ENCODE measurements at regions not wholly inside any gene's neighbourhood (a gene's known extent, or its start where the extent isn't known, plus 50 kb on each side); places are given as distances from the start of the nearest gene placed in this dataset.

DNA sequence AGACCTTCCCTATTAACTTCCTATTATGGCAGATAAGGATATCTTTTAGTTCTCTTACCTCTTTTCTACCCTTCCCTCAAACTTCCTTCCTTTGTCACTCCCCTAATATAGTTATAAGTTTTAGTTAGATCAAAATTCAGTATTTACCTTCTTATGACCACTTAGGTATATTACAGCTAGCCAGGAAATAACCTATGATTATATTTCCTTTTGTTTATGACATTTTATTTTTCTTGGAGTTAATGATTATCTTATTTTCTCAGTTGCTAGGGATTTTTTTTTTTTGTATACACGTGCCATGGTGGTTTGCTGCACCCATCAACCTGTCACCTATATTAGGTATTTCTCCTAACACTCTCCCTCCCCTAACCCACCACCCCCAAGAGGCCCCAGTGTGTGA lies 88.2 kb upstream of the ZBED5 start:
- Histone ChIP-seq H3K27ac (ENCODE audit: low read depth, low read length) (no peak overlapping the region), H3K79me2 (ENCODE audit: insufficient read depth, low read length) (no peaks in the 10 kb centered on the region), H3K4me1 (ENCODE audit: insufficient read depth, low read length) (no peaks in the 10 kb centered on the region), H3K36me3 (ENCODE audit: insufficient read depth, low read length) (no peaks in the 10 kb centered on the region), H3K9me3 (ENCODE audit: low read depth, low read length) (no peaks in the 10 kb centered on the region), H3K4me3 (ENCODE audit: insufficient read depth, low read length) (no peak overlapping the region), H3K4me2 (ENCODE audit: insufficient read depth, low read length) (no peak overlapping the region), H4K20me1 (ENCODE audit: insufficient read depth, low read length) (no peaks in the 10 kb centered on the region), H2AFZ (ENCODE audit: low read length) (no peak overlapping the region), H3K27me3 (ENCODE audit: insufficient read depth, low read length) (no peaks in the 10 kb centered on the region)
- no peak for DNase-seq (ENCODE audit: insufficient read length, low spot score, missing footprints)
- TF ChIP-seq CTCF (IDR thresholded peaks at IDR 0.05; ENCODE audit: extremely low read depth, low read depth, low read length): no peak

DNA sequence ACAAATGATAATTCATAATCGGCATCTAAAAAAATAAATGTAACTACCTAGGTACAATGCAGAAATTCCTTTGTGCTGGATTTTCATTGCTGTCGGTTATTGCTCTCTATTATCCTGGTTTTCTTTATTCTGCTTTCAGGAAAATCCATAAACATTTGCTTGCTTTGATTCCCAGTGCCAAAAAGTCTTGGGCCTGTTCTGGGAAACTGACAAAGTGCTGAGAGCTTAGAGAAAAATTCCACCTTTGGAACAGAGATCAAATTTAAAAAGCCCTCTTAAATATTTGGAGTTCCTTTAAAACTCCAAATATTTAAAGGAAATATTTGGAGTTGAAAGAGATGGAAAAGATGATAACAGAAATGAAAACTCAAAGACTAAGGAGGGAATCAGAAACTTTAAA lies 87.3 kb upstream of the ZBED5 start:
- TF ChIP-seq CTCF (IDR thresholded peaks at IDR 0.05; ENCODE audit: extremely low read depth, low read depth, low read length): no peak
- Histone ChIP-seq H3K27me3 (ENCODE audit: insufficient read depth, low read length) (no peaks in the 10 kb centered on the region), H3K4me2 (ENCODE audit: insufficient read depth, low read length) (no peak overlapping the region), H3K4me3 (ENCODE audit: insufficient read depth, low read length) (no peak overlapping the region), H3K27ac (ENCODE audit: low read depth, low read length) (no peak overlapping the region), H3K4me1 (ENCODE audit: insufficient read depth, low read length) (no peaks in the 10 kb centered on the region), H3K36me3 (ENCODE audit: insufficient read depth, low read length) (no peaks in the 10 kb centered on the region), H2AFZ (ENCODE audit: low read length) (no peak overlapping the region), H3K9me3 (ENCODE audit: low read depth, low read length) (no peaks in the 10 kb centered on the region), H4K20me1 (ENCODE audit: insufficient read depth, low read length) (no peaks in the 10 kb centered on the region), H3K79me2 (ENCODE audit: insufficient read depth, low read length) (no peaks in the 10 kb centered on the region)
- no peak for DNase-seq (ENCODE audit: insufficient read length, low spot score, missing footprints)

DNA sequence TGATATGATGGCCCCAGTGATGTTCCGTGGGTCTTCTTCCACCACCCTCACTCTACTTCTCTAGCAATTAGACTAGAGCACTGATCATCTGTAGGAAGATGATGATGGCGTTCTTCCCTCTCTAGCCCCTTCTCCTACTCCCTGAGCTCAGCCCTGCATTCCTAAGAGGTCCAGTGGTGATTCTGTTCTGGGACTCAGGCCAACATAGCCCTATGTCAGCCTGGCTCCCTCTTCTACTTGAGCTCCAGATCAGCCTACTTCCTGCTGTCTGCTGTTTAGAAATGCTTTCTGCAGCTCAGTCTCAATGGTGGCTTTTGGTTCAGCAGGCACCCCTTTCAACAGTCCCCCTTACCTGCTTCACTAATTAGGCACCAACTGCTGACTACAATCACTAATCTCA lies 86.1 kb upstream of the ZBED5 start:
- H3K4me1 ChIP-seq (ENCODE audit: insufficient read depth, low read length): no peaks in the 10 kb centered on the region
- no peak overlapping the region for H3K4me3 ChIP-seq (ENCODE audit: insufficient read depth, low read length)
- H4K20me1 ChIP-seq (ENCODE audit: insufficient read depth, low read length): no peaks in the 10 kb centered on the region
- H3K9me3 ChIP-seq (ENCODE audit: low read depth, low read length): no peaks in the 10 kb centered on the region
- no peak overlapping the region for H2AFZ ChIP-seq (ENCODE audit: low read length)
- no peak for DNase-seq (ENCODE audit: insufficient read length, low spot score, missing footprints)
- TF ChIP-seq CTCF (IDR thresholded peaks at IDR 0.05; ENCODE audit: extremely low read depth, low read depth, low read length): no peak
- no peak overlapping the region for H3K4me2 ChIP-seq (ENCODE audit: insufficient read depth, low read length)
- H3K27me3 ChIP-seq (ENCODE audit: insufficient read depth, low read length): no peaks in the 10 kb centered on the region
- H3K36me3 ChIP-seq (ENCODE audit: insufficient read depth, low read length): no peaks in the 10 kb centered on the region
- H3K27ac ChIP-seq (ENCODE audit: low read depth, low read length): no peak overlapping the region
- no peaks in the 10 kb centered on the region for H3K79me2 ChIP-seq (ENCODE audit: insufficient read depth, low read length)

DNA sequence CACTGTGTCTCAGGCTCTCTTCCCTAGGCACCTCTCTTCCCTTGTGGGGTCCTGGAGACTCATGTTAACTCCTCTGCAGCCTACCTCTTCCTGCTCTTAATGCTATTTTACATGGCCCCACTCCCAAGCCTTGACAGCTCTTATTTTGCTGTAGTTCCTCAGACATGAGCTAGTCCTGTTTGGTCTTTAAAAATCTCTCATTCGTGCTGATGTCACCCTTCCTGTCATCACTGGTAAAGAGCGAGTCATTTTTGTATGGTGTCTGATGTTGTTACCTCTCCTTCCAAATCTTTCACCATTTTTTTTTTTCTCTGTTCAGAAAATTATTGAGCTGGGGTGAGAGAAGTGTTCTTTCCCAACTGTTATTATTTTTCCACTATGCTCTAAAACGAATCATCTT lies 84.8 kb upstream of the ZBED5 start:
- H3K36me3 ChIP-seq (ENCODE audit: insufficient read depth, low read length): no peaks in the 10 kb centered on the region
- TF ChIP-seq CTCF (IDR thresholded peaks at IDR 0.05; ENCODE audit: extremely low read depth, low read depth, low read length): no peak
- no peak overlapping the region for H3K27ac ChIP-seq (ENCODE audit: low read depth, low read length)
- DNase-seq (ENCODE audit: insufficient read length, low spot score, missing footprints): no peak
- no peaks in the 10 kb centered on the region for H3K4me1 ChIP-seq (ENCODE audit: insufficient read depth, low read length)
- no peaks in the 10 kb centered on the region for H3K9me3 ChIP-seq (ENCODE audit: low read depth, low read length)
- H3K27me3 ChIP-seq (ENCODE audit: insufficient read depth, low read length): no peaks in the 10 kb centered on the region
- no peaks in the 10 kb centered on the region for H4K20me1 ChIP-seq (ENCODE audit: insufficient read depth, low read length)
- H3K79me2 ChIP-seq (ENCODE audit: insufficient read depth, low read length): no peaks in the 10 kb centered on the region
- H3K4me2 ChIP-seq (ENCODE audit: insufficient read depth, low read length): no peak overlapping the region
- H3K4me3 ChIP-seq (ENCODE audit: insufficient read depth, low read length): no peak overlapping the region
- no peak overlapping the region for H2AFZ ChIP-seq (ENCODE audit: low read length)
